Breast epithelium (tissue), 3 donors: ENCODE measurements at regions not wholly inside any gene's neighbourhood (a gene's known extent, or its start where the extent isn't known, plus 50 kb on each side); places are given as distances from the start of the nearest gene placed in this dataset.

Experiments
- POLR2A ChIP-seq: fragments of 450-650 bp; IDR thresholded peaks from one replicate; pipeline ENCODE4 v1.6.1; 2016; ENCODE audit warnings: antibody characterized with exemption, mild to moderate bottlenecking, moderate library complexity
- TF ChIP-seq, protein P1 (sequence below), 3 donors: fragments of 450-650 bp; IDR thresholded peaks; one replicate each; pipeline ENCODE4 v1.5.1; 2016 to 2017; ENCODE audit warnings: antibody characterized with exemption in 3 of 3, mild to moderate bottlenecking in 3 of 3, moderate library complexity in 3 of 3

- TF ChIP-seq, protein P1, sequence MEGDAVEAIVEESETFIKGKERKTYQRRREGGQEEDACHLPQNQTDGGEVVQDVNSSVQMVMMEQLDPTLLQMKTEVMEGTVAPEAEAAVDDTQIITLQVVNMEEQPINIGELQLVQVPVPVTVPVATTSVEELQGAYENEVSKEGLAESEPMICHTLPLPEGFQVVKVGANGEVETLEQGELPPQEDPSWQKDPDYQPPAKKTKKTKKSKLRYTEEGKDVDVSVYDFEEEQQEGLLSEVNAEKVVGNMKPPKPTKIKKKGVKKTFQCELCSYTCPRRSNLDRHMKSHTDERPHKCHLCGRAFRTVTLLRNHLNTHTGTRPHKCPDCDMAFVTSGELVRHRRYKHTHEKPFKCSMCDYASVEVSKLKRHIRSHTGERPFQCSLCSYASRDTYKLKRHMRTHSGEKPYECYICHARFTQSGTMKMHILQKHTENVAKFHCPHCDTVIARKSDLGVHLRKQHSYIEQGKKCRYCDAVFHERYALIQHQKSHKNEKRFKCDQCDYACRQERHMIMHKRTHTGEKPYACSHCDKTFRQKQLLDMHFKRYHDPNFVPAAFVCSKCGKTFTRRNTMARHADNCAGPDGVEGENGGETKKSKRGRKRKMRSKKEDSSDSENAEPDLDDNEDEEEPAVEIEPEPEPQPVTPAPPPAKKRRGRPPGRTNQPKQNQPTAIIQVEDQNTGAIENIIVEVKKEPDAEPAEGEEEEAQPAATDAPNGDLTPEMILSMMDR (IDR thresholded peaks at IDR 0.05) = no peak
- no peak for TF ChIP-seq POLR2A
Observed at GRCh38 chr21:19236209-19236608, 832.6 kb upstream of the TMPRSS15 start.
